ENCODE measurements at regions not wholly inside any gene's neighbourhood (a gene's known extent, or its start where the extent isn't known, plus 50 kb on each side); places are given as distances from the start of the nearest gene placed in this dataset.

GRCh38 chr1:184905601-184906322 is 68.5 kb downstream of the NIBAN1 start:
- Histone ChIP-seq H3K9ac (ENCODE audit: low read depth, low read length) (no peak overlapping the region), H3K27me3 (ENCODE audit: control insufficient read depth, insufficient read depth, low read length) (peaks cover 14% of the 10 kb centered on the region), H3K36me3 (ENCODE audit: insufficient read depth, low read length) (no peaks in the 10 kb centered on the region), H3K4me2 (ENCODE audit: low read length) (no peak overlapping the region), H3K4me1 (ENCODE audit: control insufficient read depth, insufficient read depth, low read length) (peaks cover 4% of the 10 kb centered on the region), H3K4me3 (ENCODE audit: low read length) (no peak overlapping the region), H3K9me3 (replicated peaks; ENCODE audit: low read length) (no peaks in the 10 kb centered on the region)

DNA sequence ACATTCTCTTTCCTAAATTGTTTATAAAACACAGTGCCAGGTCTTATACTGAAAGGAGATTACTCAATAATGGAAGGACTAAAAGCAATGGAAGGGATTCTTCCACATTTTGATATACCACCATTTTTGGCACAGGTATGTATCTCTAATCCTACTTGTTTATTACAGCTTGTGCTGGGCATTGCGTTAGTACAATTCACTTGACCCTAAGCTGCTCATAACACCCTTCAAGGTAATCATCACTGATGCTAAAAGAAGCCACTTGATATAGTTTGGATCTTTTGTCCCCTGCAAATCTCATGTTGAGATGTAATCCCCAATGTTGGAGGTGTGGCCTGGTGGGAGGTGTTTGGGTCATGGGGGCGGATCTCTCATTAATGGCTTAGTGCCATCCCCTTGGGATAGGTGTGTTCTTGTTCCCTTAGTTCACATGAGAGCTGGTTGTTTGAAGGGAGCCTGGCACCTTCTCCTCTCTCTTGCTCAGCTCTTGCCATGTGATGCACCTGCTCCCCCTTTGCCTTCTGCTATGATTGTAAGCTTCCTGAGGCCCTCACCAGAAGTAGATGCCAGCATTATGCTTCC is 71.1 kb downstream of the NIBAN1 start:
- Histone ChIP-seq H3K4me3 (ENCODE audit: low read length) (no peak overlapping the region), H3K9ac (ENCODE audit: low read depth, low read length) (no peak overlapping the region), H3K36me3 (ENCODE audit: insufficient read depth, low read length) (no peaks in the 10 kb centered on the region), H3K27me3 (ENCODE audit: control insufficient read depth, insufficient read depth, low read length) (peaks cover 14% of the 10 kb centered on the region), H3K4me2 (ENCODE audit: low read length) (no peak overlapping the region), H3K9me3 (replicated peaks; ENCODE audit: low read length) (no peaks in the 10 kb centered on the region), H3K4me1 (ENCODE audit: control insufficient read depth, insufficient read depth, low read length) (no peaks in the 10 kb centered on the region)

DNA sequence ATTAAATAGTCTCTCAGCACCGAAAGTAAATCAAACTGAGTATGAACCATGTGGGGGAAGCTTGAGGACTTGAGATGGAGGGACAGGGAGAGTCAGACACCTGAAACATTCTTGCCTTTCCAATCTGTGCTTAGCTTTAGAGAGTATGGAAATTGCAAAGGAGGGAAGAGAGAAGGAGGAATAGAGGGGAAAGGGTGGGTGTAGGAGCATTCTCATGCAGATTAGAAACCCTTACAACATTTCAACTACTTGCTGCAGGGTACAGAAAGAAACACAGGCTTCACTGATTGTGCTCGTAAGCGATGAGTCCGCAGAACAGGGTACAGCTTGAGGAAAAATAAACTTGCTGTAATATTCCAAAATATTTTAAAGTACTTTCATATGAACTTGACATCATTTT is 73.8 kb downstream of the NIBAN1 start:
- H3K9ac ChIP-seq (ENCODE audit: low read depth, low read length) = no peak overlapping the region
- H3K4me2 ChIP-seq (ENCODE audit: low read length) = no peak overlapping the region
- H3K4me1 ChIP-seq (ENCODE audit: control insufficient read depth, insufficient read depth, low read length) = no peaks in the 10 kb centered on the region
- no peaks in the 10 kb centered on the region for H3K36me3 ChIP-seq (ENCODE audit: insufficient read depth, low read length)
- peaks cover 14% of the 10 kb centered on the region for H3K27me3 ChIP-seq (ENCODE audit: control insufficient read depth, insufficient read depth, low read length)
- no peak overlapping the region for H3K4me3 ChIP-seq (ENCODE audit: low read length)
- no peaks in the 10 kb centered on the region for H3K9me3 ChIP-seq (replicated peaks; ENCODE audit: low read length)

GRCh38 chr1:184896000-184896399 is 78.3 kb downstream of the NIBAN1 start:
- no peak overlapping the region for H3K4me2 ChIP-seq (ENCODE audit: low read length)
- no peaks in the 10 kb centered on the region for H3K4me1 ChIP-seq (ENCODE audit: control insufficient read depth, insufficient read depth, low read length)
- H3K27me3 ChIP-seq (ENCODE audit: control insufficient read depth, insufficient read depth, low read length) = no peaks in the 10 kb centered on the region
- no peak overlapping the region for H3K4me3 ChIP-seq (ENCODE audit: low read length)
- no peak overlapping the region for H3K9ac ChIP-seq (ENCODE audit: low read depth, low read length)
- no peaks in the 10 kb centered on the region for H3K36me3 ChIP-seq (ENCODE audit: insufficient read depth, low read length)
- H3K9me3 ChIP-seq (replicated peaks; ENCODE audit: low read length) = no peaks in the 10 kb centered on the region

DNA sequence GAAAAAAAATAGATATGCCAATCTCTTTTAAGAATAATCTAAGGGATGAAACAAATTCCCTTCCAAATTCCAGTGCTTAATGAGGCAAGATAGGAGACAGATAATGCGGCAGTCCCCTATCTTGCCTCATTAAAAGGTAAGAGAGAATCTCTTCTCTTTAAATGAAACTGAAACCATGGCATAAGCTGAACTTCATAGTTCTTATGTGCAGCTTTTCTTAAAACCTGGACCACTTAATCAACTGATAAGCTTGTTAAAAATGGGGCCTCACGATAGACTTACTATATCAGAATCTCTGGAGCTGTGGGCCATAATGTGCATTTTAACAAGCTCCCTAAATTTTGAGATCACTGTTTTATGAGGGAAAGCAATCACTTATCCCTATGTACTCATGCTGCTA is 79.2 kb downstream of the NIBAN1 start:
- no peaks in the 10 kb centered on the region for H3K4me1 ChIP-seq (ENCODE audit: control insufficient read depth, insufficient read depth, low read length)

GRCh38 chr1:184893695-184894094 is 80.6 kb downstream of the NIBAN1 start:
- H3K36me3 ChIP-seq (ENCODE audit: insufficient read depth, low read length) = no peaks in the 10 kb centered on the region
- H3K4me2 ChIP-seq (ENCODE audit: low read length) = no peak overlapping the region
- no peak overlapping the region for H3K4me3 ChIP-seq (ENCODE audit: low read length)
- no peaks in the 10 kb centered on the region for H3K27me3 ChIP-seq (ENCODE audit: control insufficient read depth, insufficient read depth, low read length)
- H3K9ac ChIP-seq (ENCODE audit: low read depth, low read length) = no peak overlapping the region
- H3K9me3 ChIP-seq (replicated peaks; ENCODE audit: low read length) = no peaks in the 10 kb centered on the region
- peaks cover 1% of the 10 kb centered on the region for H3K4me1 ChIP-seq (ENCODE audit: control insufficient read depth, insufficient read depth, low read length)

More for the DNA sequence above, 79.2 kb downstream of the NIBAN1 start:
- Histone ChIP-seq H3K4me2 (ENCODE audit: low read length) (no peak overlapping the region), H3K36me3 (ENCODE audit: insufficient read depth, low read length) (no peaks in the 10 kb centered on the region), H3K9me3 (replicated peaks; ENCODE audit: low read length) (no peaks in the 10 kb centered on the region), H3K4me3 (ENCODE audit: low read length) (no peak overlapping the region), H3K9ac (ENCODE audit: low read depth, low read length) (no peak overlapping the region), H3K27me3 (ENCODE audit: control insufficient read depth, insufficient read depth, low read length) (no peaks in the 10 kb centered on the region)

DNA sequence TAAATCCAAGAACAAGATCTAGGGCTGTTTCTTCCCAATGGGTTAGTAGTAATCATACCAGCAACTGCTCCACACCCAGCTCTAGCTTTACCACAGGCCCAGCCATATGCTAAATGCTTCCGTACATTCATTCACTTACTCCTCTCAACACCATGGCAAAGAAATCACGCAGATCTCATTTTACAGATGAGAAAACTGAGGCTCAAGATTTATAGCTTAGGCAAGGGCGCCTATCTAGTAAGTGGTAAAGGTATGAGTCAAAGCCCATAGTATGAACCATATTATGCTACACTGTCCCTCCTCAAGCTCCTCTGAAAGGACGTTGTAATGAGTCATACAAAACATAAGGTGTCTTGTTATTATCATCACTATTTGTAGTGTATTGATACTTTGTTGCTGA is 82.2 kb downstream of the NIBAN1 start:
- H3K27me3 ChIP-seq (ENCODE audit: control insufficient read depth, insufficient read depth, low read length) = no peaks in the 10 kb centered on the region
- no peak overlapping the region for H3K9ac ChIP-seq (ENCODE audit: low read depth, low read length)
- H3K36me3 ChIP-seq (ENCODE audit: insufficient read depth, low read length) = no peaks in the 10 kb centered on the region
- H3K4me1 ChIP-seq (ENCODE audit: control insufficient read depth, insufficient read depth, low read length) = peaks cover 8% of the 10 kb centered on the region
- no peak overlapping the region for H3K4me3 ChIP-seq (ENCODE audit: low read length)
- no peak overlapping the region for H3K4me2 ChIP-seq (ENCODE audit: low read length)
- H3K9me3 ChIP-seq (replicated peaks; ENCODE audit: low read length) = no peaks in the 10 kb centered on the region

GRCh38 chr1:184891440-184891839 is 82.9 kb downstream of the NIBAN1 start:
- Histone ChIP-seq H3K9ac (ENCODE audit: low read depth, low read length) (no peak overlapping the region), H3K27me3 (ENCODE audit: control insufficient read depth, insufficient read depth, low read length) (no peaks in the 10 kb centered on the region), H3K4me1 (ENCODE audit: control insufficient read depth, insufficient read depth, low read length) (peaks cover 8% of the 10 kb centered on the region), H3K4me2 (ENCODE audit: low read length) (no peak overlapping the region), H3K36me3 (ENCODE audit: insufficient read depth, low read length) (no peaks in the 10 kb centered on the region), H3K4me3 (ENCODE audit: low read length) (no peak overlapping the region), H3K9me3 (replicated peaks; ENCODE audit: low read length) (no peaks in the 10 kb centered on the region)

- Histone ChIP-seq H3K36me3 (ENCODE audit: insufficient read depth, low read length) (no peaks in the 10 kb centered on the region), H3K27me3 (ENCODE audit: control insufficient read depth, insufficient read depth, low read length) (no peaks in the 10 kb centered on the region), H3K9me3 (replicated peaks; ENCODE audit: low read length) (no peaks in the 10 kb centered on the region), H3K4me1 (ENCODE audit: control insufficient read depth, insufficient read depth, low read length) (peaks cover 8% of the 10 kb centered on the region), H3K4me3 (ENCODE audit: low read length) (no peak overlapping the region), H3K4me2 (ENCODE audit: low read length) (no peak overlapping the region), H3K9ac (ENCODE audit: low read depth, low read length) (no peak overlapping the region)
These were observed 83.8 kb downstream of the NIBAN1 start for GRCh38 chr1:184890539-184890973.

- Histone ChIP-seq H3K4me2 (ENCODE audit: low read length) (no peak overlapping the region), H3K4me3 (ENCODE audit: low read length) (no peak overlapping the region), H3K36me3 (ENCODE audit: insufficient read depth, low read length) (no peaks in the 10 kb centered on the region), H3K9me3 (replicated peaks; ENCODE audit: low read length) (no peaks in the 10 kb centered on the region), H3K27me3 (ENCODE audit: control insufficient read depth, insufficient read depth, low read length) (no peaks in the 10 kb centered on the region), H3K4me1 (ENCODE audit: control insufficient read depth, insufficient read depth, low read length) (peaks cover 8% of the 10 kb centered on the region), H3K9ac (ENCODE audit: low read depth, low read length) (no peak overlapping the region)
These were observed 84.4 kb downstream of the NIBAN1 start for GRCh38 chr1:184889902-184890301.

DNA sequence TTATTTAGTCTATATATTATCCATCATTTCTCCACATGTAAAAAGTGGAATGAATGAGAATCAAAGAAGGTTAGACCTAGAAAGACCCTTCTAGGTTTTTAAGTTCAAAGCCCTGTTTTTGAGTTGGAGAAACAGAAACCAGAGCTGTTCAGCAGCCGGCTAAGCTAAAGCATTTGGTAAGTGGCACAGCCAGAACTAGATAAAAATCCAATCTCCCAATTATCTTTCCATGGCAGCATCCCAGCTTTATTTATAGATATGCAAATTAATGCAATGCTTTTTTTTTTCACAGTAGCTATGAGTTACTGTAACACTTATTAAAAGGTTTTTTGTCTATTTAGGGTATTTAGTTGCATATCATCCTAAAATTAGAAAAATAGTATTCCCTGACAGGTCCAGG is 85.1 kb downstream of the NIBAN1 start:
- Histone ChIP-seq H3K9me3 (replicated peaks; ENCODE audit: low read length) (no peaks in the 10 kb centered on the region), H3K4me3 (ENCODE audit: low read length) (no peak overlapping the region), H3K4me1 (ENCODE audit: control insufficient read depth, insufficient read depth, low read length) (peaks cover 8% of the 10 kb centered on the region), H3K27me3 (ENCODE audit: control insufficient read depth, insufficient read depth, low read length) (no peaks in the 10 kb centered on the region), H3K36me3 (ENCODE audit: insufficient read depth, low read length) (no peaks in the 10 kb centered on the region), H3K4me2 (ENCODE audit: low read length) (no peak overlapping the region), H3K9ac (ENCODE audit: low read depth, low read length) (no peak overlapping the region)

DNA sequence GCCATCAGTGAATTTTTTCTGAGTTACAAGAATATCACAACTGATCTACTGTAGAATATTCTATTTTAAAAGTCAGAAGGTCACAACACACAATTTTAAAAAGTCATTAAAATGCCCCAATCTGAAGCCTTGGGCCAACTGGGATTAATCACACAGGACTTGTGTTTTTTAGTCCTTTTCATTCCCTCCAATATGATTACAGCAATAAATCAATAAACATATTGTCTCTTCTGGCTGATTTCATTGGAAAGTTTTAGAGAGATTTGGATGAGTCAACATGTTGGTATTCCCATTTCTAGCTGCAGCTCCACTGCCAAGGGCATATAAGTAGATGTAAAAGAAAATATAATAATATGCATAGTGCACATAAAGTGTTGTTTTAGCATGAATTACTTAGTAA is 85.8 kb downstream of the NIBAN1 start:
- Histone ChIP-seq H3K4me2 (ENCODE audit: low read length) (no peak overlapping the region), H3K36me3 (ENCODE audit: insufficient read depth, low read length) (no peaks in the 10 kb centered on the region), H3K4me1 (ENCODE audit: control insufficient read depth, insufficient read depth, low read length) (peaks cover 8% of the 10 kb centered on the region), H3K4me3 (ENCODE audit: low read length) (no peak overlapping the region), H3K27me3 (ENCODE audit: control insufficient read depth, insufficient read depth, low read length) (no peaks in the 10 kb centered on the region), H3K9ac (ENCODE audit: low read depth, low read length) (no peak overlapping the region), H3K9me3 (replicated peaks; ENCODE audit: low read length) (no peaks in the 10 kb centered on the region)
